Glutamatergic neuron (in vitro differentiated cells): ENCODE measurements at regions not wholly inside any gene's neighbourhood (a gene's known extent, or its start where the extent isn't known, plus 50 kb on each side); places are given as distances from the start of the nearest gene placed in this dataset.

ENCODE experiments used
- DNase-seq: peaks from one replicate; pipeline ENCODE4 v3.0.0; 2022
- H3K27ac Mint-ChIP-seq: one replicate; pipeline ENCODE4 v1.8.0; 2020; ENCODE audit warnings: mild to moderate bottlenecking, mixed read lengths, inconsistent platforms; ENCODE audit not compliant: unreplicated experiment
- H3K27me3 Mint-ChIP-seq: one replicate; pipeline ENCODE4 v1.8.0; 2020; ENCODE audit warnings: mild to moderate bottlenecking, moderate library complexity, mixed read lengths, inconsistent platforms; ENCODE audit not compliant: unreplicated experiment
- H3K36me3 Mint-ChIP-seq: one replicate; pipeline ENCODE4 v1.8.0; 2020; ENCODE audit warnings: mild to moderate bottlenecking, mixed read lengths, inconsistent platforms; ENCODE audit not compliant: unreplicated experiment
- H3K4me1 Mint-ChIP-seq: one replicate; pipeline ENCODE4 v1.8.0; 2020; ENCODE audit warnings: mild to moderate bottlenecking, low read depth, mixed read lengths, inconsistent platforms; ENCODE audit not compliant: unreplicated experiment
- H3K4me3 Mint-ChIP-seq: one replicate; pipeline ENCODE4 v1.8.0; 2020; ENCODE audit warnings: mild to moderate bottlenecking, mixed read lengths, inconsistent platforms; ENCODE audit not compliant: unreplicated experiment
- H3K9me3 Mint-ChIP-seq: one replicate; pipeline ENCODE4 v1.8.0; 2020; ENCODE audit warnings: mild to moderate bottlenecking, moderate library complexity, mixed read lengths, inconsistent platforms; ENCODE audit not compliant: unreplicated experiment
- TF ChIP-seq, protein P1 (sequence below): fragments of 200-600 bp; sonication (generic); IDR thresholded peaks from one replicate; pipeline ENCODE4 v1.5.0; 2021; ENCODE audit not compliant: partially characterized antibody, unreplicated experiment

DNA sequence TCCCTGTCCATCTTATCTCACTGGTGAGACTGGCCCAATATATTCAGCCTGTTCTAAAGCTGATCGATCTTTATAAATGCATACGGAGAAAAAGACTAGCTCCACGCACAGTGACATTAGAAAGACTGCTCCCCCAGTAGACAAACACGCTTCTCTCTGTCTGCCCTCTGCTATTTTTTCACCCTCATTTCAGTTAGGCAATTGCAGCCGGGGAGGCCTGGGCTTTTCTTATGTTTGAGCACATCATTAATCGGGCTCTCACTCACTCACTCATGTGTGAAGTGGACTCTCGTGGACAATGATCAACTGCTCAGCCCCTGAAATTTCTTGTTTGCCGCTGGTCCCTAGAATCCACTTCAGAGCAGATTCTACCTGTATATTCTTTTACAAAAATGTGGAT is 824.7 kb upstream of the TENM3 start:
- Mint-ChIP-seq H3K27ac (no peak overlapping the region), H3K9me3 (no peaks in the 10 kb centered on the region), H3K4me3 (no peak overlapping the region), H3K36me3 (no peaks in the 10 kb centered on the region), H3K27me3 (peaks cover 3% of the 10 kb centered on the region), H3K4me1 (peaks cover 3% of the 10 kb centered on the region)
- DNase-seq = no peak
- TF ChIP-seq, protein P1, sequence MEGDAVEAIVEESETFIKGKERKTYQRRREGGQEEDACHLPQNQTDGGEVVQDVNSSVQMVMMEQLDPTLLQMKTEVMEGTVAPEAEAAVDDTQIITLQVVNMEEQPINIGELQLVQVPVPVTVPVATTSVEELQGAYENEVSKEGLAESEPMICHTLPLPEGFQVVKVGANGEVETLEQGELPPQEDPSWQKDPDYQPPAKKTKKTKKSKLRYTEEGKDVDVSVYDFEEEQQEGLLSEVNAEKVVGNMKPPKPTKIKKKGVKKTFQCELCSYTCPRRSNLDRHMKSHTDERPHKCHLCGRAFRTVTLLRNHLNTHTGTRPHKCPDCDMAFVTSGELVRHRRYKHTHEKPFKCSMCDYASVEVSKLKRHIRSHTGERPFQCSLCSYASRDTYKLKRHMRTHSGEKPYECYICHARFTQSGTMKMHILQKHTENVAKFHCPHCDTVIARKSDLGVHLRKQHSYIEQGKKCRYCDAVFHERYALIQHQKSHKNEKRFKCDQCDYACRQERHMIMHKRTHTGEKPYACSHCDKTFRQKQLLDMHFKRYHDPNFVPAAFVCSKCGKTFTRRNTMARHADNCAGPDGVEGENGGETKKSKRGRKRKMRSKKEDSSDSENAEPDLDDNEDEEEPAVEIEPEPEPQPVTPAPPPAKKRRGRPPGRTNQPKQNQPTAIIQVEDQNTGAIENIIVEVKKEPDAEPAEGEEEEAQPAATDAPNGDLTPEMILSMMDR = no peak

DNA sequence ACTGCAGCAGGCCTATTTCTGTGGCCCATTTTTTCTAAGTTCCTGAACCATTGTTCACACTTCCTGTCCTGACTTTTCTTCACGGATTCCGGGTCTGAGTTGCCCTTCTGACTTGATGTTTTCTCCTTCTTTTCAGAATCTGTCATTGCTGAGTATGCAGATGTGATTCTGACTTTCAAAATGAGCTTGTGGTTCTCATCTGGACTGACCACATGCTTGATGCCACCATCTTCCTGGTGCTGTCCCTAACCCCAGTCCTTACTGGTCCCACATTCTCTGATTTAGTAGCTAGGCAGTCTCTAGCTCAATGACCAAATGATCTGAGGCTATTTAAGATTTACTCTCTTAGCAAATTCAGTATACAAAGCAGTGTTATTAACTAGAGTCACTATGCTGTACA is 822.3 kb upstream of the TENM3 start:
- Mint-ChIP-seq H3K9me3 (no peaks in the 10 kb centered on the region), H3K27me3 (peaks cover 3% of the 10 kb centered on the region), H3K36me3 (no peaks in the 10 kb centered on the region), H3K4me1 (peaks cover 10% of the 10 kb centered on the region), H3K27ac (no peak overlapping the region), H3K4me3 (no peak overlapping the region)
- no peak for DNase-seq
- TF ChIP-seq, protein P1 = no peak

DNA sequence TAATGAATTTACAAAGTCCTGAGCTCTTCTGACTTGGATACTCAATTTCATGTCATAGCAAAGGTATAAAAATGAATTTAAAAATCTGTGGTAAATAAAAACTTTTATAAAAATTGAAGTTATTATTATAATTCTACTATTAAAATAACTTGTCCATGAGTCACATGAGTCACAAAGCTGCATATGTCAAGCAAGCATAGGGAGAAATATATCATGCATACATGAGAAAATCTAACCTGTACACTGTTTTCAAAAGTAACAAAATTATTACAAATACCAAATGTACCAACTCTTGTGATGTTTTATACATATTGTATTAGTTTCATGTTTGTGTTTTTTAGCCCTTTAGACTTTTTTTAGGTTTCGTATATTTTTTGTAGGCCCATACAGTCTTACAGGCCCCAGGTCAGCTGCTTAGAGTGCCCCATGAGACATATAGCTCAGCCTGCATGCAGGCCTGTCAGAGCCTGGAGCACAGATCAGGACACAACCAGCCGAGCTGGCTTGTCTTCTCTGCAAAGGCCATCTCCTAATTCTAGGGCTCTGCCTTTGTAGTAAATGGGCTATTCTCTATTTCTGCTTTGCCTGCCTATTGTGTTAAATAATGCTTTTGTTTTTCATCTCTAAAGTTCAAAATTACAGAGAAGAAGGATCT is 818.7 kb upstream of the TENM3 start:
- H3K9me3 Mint-ChIP-seq = peaks cover 2% of the 10 kb centered on the region
- H3K4me1 Mint-ChIP-seq = peaks cover 7% of the 10 kb centered on the region
- TF ChIP-seq, protein P1 = no peak
- H3K4me3 Mint-ChIP-seq = no peak overlapping the region
- H3K27me3 Mint-ChIP-seq = peaks cover 2% of the 10 kb centered on the region
- no peaks in the 10 kb centered on the region for H3K36me3 Mint-ChIP-seq
- DNase-seq = no peak
- peak overlapping the region; percentile 63 for H3K27ac Mint-ChIP-seq

DNA sequence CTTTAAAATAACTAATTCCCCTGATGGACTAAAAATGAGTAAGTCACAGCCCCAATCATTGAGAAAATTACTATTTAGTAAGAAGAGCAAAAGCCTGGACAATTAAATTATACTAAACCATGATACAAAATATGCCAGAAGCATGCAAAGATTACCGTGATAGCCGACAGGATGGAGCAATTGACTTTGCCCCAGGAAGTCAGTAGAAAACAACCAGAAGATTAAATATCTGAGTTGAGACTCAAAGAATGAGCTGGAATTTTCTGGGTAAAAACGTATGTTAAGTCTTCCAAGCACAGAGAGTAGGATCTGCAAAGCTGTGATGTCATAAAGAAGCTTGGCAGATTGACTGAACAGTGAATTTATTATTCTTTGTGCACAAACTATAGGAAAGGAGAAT is 816.1 kb upstream of the TENM3 start:
- no peak for DNase-seq
- Mint-ChIP-seq H3K4me3 (no peak overlapping the region), H3K27me3 (no peaks in the 10 kb centered on the region), H3K4me1 (peaks cover 15% of the 10 kb centered on the region), H3K36me3 (no peaks in the 10 kb centered on the region), H3K27ac (no peak overlapping the region), H3K9me3 (peaks cover 2% of the 10 kb centered on the region)
- TF ChIP-seq, protein P1 = no peak

DNA sequence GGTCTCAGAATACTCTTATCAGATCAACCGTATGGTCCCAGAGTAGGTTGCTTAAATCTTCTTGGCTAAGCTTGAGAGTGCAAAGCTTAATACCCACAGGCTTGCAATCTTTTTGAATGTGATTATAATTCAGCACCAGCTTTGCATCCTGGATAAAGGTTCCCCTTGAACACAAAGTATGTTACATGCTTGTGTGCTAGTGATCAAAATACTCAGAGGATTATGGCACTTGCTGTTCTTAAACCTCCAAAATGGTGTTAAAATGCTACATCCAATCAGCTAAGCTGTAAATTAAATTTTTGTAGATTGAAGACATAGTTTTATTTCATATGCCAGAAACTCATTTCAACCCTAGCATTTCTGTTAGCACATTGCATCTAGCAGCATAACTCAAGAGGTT is 812.2 kb upstream of the TENM3 start:
- H3K27me3 Mint-ChIP-seq = no peaks in the 10 kb centered on the region
- peaks cover 14% of the 10 kb centered on the region for H3K4me1 Mint-ChIP-seq
- peaks cover 2% of the 10 kb centered on the region for H3K9me3 Mint-ChIP-seq
- H3K27ac Mint-ChIP-seq = no peak overlapping the region
- TF ChIP-seq, protein P1 = no peak
- H3K36me3 Mint-ChIP-seq = no peaks in the 10 kb centered on the region
- DNase-seq = no peak
- H3K4me3 Mint-ChIP-seq = no peak overlapping the region
